H9 (cell line): ENCODE measurements at regions not wholly inside any gene's neighbourhood (a gene's known extent, or its start where the extent isn't known, plus 50 kb on each side); places are given as distances from the start of the nearest gene placed in this dataset.
A peak's percentile ranks its signal among the peaks of the same experiment; 100 is the strongest.

Source experiments
- DNase-seq: peaks from one replicate; pipeline ENCODE4 v3.0.0-alpha.2; 2017
- H2AFZ ChIP-seq: one replicate; pipeline ENCODE4 v1.6.1; 2013; ENCODE audit warnings: mild to moderate bottlenecking, low read length, control low read depth, moderate library complexity
- H2AK5ac ChIP-seq: 2 replicates; pipeline ENCODE4 v1.6.1; 2013; ENCODE audit warnings: low read length, control low read depth, mixed read lengths; ENCODE audit not compliant: insufficient read length
- H2BK120ac ChIP-seq: one replicate; pipeline ENCODE4 v1.6.1; 2013; ENCODE audit warnings: low read depth, mild to moderate bottlenecking, low read length, control low read depth, inconsistent platforms; ENCODE audit not compliant: poor library complexity, severe bottlenecking
- H2BK12ac ChIP-seq: 2 replicates; pipeline ENCODE4 v1.6.1; 2013; ENCODE audit warnings: low read length, control low read depth, mixed read lengths, low read depth; ENCODE audit not compliant: insufficient read length
- H2BK15ac ChIP-seq: 2 replicates; pipeline ENCODE4 v1.6.1; 2013; ENCODE audit warnings: low read depth, low read length, control low read depth
- H2BK20ac ChIP-seq: one replicate; pipeline ENCODE4 v1.6.1; 2013; ENCODE audit warnings: low read depth, mild to moderate bottlenecking, low read length, control low read depth, inconsistent platforms; ENCODE audit not compliant: poor library complexity, severe bottlenecking
- H2BK5ac ChIP-seq: 2 replicates; pipeline ENCODE4 v1.6.1; 2013; ENCODE audit warnings: low read length, control low read depth, mixed read lengths; ENCODE audit not compliant: insufficient read length
- H3K14ac ChIP-seq: 2 replicates; pipeline ENCODE4 v1.6.1; 2013; ENCODE audit warnings: low read length, control low read depth; ENCODE audit not compliant: insufficient read depth
- H3K18ac ChIP-seq: 2 replicates; pipeline ENCODE4 v1.6.1; 2013; ENCODE audit warnings: low read depth, mild to moderate bottlenecking, mixed read lengths, low read length, control low read depth; ENCODE audit not compliant: insufficient read length
- H3K23ac ChIP-seq: 2 replicates; pipeline ENCODE4 v1.6.1; 2013; ENCODE audit warnings: low read length, control low read depth, mixed read lengths, low read depth; ENCODE audit not compliant: insufficient read length
- H3K23me2 ChIP-seq: 2 replicates; pipeline ENCODE4 v1.6.1; 2013; ENCODE audit warnings: low read depth, mild to moderate bottlenecking, mixed read lengths, low read length, control low read depth; ENCODE audit not compliant: insufficient read length, poor library complexity, severe bottlenecking
- H3K27ac ChIP-seq: 2 replicates; pipeline ENCODE4 v1.5.1; 2013; ENCODE audit warnings: low read length, control low read depth, mixed read lengths, low read depth; ENCODE audit not compliant: insufficient read length
- H3K27me3 ChIP-seq: 2 replicates; pipeline ENCODE4 v1.6.1; 2013; ENCODE audit warnings: low read length, control low read depth, inconsistent platforms; ENCODE audit not compliant: insufficient read depth
- H3K4ac ChIP-seq: 2 replicates; pipeline ENCODE4 v1.6.1; 2013; ENCODE audit warnings: low read depth, mild to moderate bottlenecking, control low read depth, inconsistent platforms, low read length, moderate library complexity
- H3K4me1 ChIP-seq: 2 replicates; pipeline ENCODE4 v1.6.1; 2013; ENCODE audit warnings: low read length, control low read depth, inconsistent platforms; ENCODE audit not compliant: insufficient read depth
- H3K4me2 ChIP-seq: 2 replicates; pipeline ENCODE4 v1.6.1; 2013; ENCODE audit warnings: low read length, control low read depth, mixed read lengths; ENCODE audit not compliant: insufficient read length, insufficient read depth
- H3K56ac ChIP-seq: 2 replicates; pipeline ENCODE4 v1.6.1; 2013; ENCODE audit warnings: low read depth, mild to moderate bottlenecking, mixed read lengths, low read length, control low read depth; ENCODE audit not compliant: insufficient read length
- H3K79me1 ChIP-seq: 2 replicates; pipeline ENCODE4 v1.6.1; 2013; ENCODE audit warnings: low read depth, mild to moderate bottlenecking, moderate library complexity, low read length, control low read depth, inconsistent platforms; ENCODE audit not compliant: insufficient read depth, poor library complexity, severe bottlenecking
- H3K79me2 ChIP-seq: 2 replicates; pipeline ENCODE4 v1.6.1; 2013; ENCODE audit warnings: low read length, control low read depth, inconsistent platforms; ENCODE audit not compliant: insufficient read depth
- H3K9ac ChIP-seq: 2 replicates; pipeline ENCODE4 v1.6.1; 2013; ENCODE audit warnings: low read length, control low read depth, mixed read lengths; ENCODE audit not compliant: insufficient read length; ENCODE audit errors: extremely low read depth
- H3K9me3 ChIP-seq: one replicate; pipeline ENCODE4 v1.6.1; 2013; ENCODE audit warnings: low read depth, low read length, inconsistent platforms; ENCODE audit not compliant: control insufficient read depth
- H3T11ph ChIP-seq: one replicate; pipeline ENCODE4 v1.6.1; 2013; ENCODE audit warnings: mild to moderate bottlenecking, low read length, control low read depth, inconsistent platforms
- H4K20me1 ChIP-seq: one replicate; pipeline ENCODE4 v1.6.1; 2013; ENCODE audit not compliant: control insufficient read depth, insufficient read length, insufficient read depth
- H4K5ac ChIP-seq: 2 replicates; pipeline ENCODE4 v1.6.1; 2013; ENCODE audit warnings: low read depth, mild to moderate bottlenecking, mixed read lengths, low read length, control low read depth; ENCODE audit not compliant: insufficient read length
- H4K8ac ChIP-seq: replicated peaks from 2 replicates; pipeline ENCODE4 v1.6.1; 2013; ENCODE audit warnings: low read length, control low read depth, mixed read lengths, low read depth; ENCODE audit not compliant: insufficient read length
- H4K91ac ChIP-seq: 2 replicates; pipeline ENCODE4 v1.6.1; 2013; ENCODE audit warnings: low read depth, mild to moderate bottlenecking, moderate library complexity, mixed read lengths, low read length, control low read depth; ENCODE audit not compliant: insufficient read length
- H3K27ac Mint-ChIP-seq, 3 experiments: 2 replicates in 2 of 3; 3 replicates in 1 of 3; pipeline ENCODE4 v1.8.0; 2020 to 2021; ENCODE audit warnings: mixed read lengths in 3 of 3, mild to moderate bottlenecking in 1 of 3, moderate library complexity in 1 of 3
- H3K27me3 Mint-ChIP-seq: 2 replicates; pipeline ENCODE4 v1.8.0; 2021; ENCODE audit warnings: low read depth, mild to moderate bottlenecking, moderate library complexity, mixed read lengths
- H3K36me3 Mint-ChIP-seq, 3 experiments: 2 replicates in 2 of 3; 3 replicates in 1 of 3; pipeline ENCODE4 v1.8.0; 2020 to 2021; ENCODE audit warnings: low read depth in 3 of 3, mixed read lengths in 3 of 3; ENCODE audit not compliant: insufficient read depth in 1 of 3
- H3K4me1 Mint-ChIP-seq, 2 experiments: 2 replicates each; pipeline ENCODE4 v1.8.0; 2020; ENCODE audit warnings: mixed read lengths in 2 of 2
- H3K4me3 Mint-ChIP-seq, 2 experiments: 2 replicates in 1 of 2; 3 replicates in 1 of 2; pipeline ENCODE4 v1.8.0; 2020 to 2021; ENCODE audit warnings: mild to moderate bottlenecking in 2 of 2, mixed read lengths in 2 of 2, moderate library complexity in 1 of 2
- H3K9me3 Mint-ChIP-seq, 2 experiments: 2 replicates in 1 of 2; 3 replicates in 1 of 2; pipeline ENCODE4 v1.8.0; 2020; ENCODE audit warnings: mild to moderate bottlenecking in 2 of 2, mixed read lengths in 2 of 2, moderate library complexity in 1 of 2
- CTCF ChIP-seq: fragments of 200-600 bp; sonication (generic); conservative IDR thresholded peaks from 3 replicates; pipeline ENCODE4 v1.8.0; 2021; ENCODE audit warnings: antibody characterized with exemption, mild to moderate bottlenecking
- WGBS: extraction: QIAGEN DNeasy Blood & Tissue Kit; methylation state at CpG from one replicate; pipeline ENCODE4 v1.1.7; 2013; ENCODE audit warnings: missing lambda C conversion rate, low lambda C conversion rate, mixed read lengths; ENCODE audit not compliant: insufficient read length; ENCODE audit errors: extremely low coverage; 5-methylcytosine and 5-hydroxymethylcytosine counted together

GRCh38 chr21:27425172-27425571, 458.3 kb upstream of the ADAMTS5 start:
- Mint-ChIP-seq H3K36me3 (peaks cover 0 to 4% (median 2%) of the 10 kb centered on the region in 3 experiments; a peak in 3 of 7 replicates), H3K4me1 (peaks cover 26 to 28% of the 10 kb centered on the region in 2 experiments), H3K27ac (peak overlapping the region in 2 of 3 experiments; percentile 7 to 93; a peak in 2 of 7 replicates), H3K27me3 (no peaks in the 10 kb centered on the region), H3K4me3 (no peak overlapping the region; a peak in 1 of 5 replicates), H3K9me3 (peaks cover 0 to 5% of the 10 kb centered on the region in 2 experiments; a peak in 1 of 5 replicates)
- H3K4me1 ChIP-seq = peaks cover 12% of the 10 kb centered on the region; the same call in 1 of the 2 replicates
- H4K20me1 ChIP-seq = no peaks in the 10 kb centered on the region
- no peak overlapping the region for H2BK5ac ChIP-seq
- H3K14ac ChIP-seq = no peak overlapping the region
- no peaks in the 10 kb centered on the region for H3K9me3 ChIP-seq
- no peak overlapping the region for H4K5ac ChIP-seq
- H3T11ph ChIP-seq = no peak overlapping the region
- H3K4me2 ChIP-seq = no peak overlapping the region
- no CpG with 5 or more reads among the region's 2 CpGs for WGBS
- no peak overlapping the region for H3K9ac ChIP-seq
- peak; percentile 53; the same call in 2 of the 3 replicates for TF ChIP-seq CTCF
- no peaks in the 10 kb centered on the region for H3K79me1 ChIP-seq
- H3K79me2 ChIP-seq = no peaks in the 10 kb centered on the region
- no peak overlapping the region for H3K27ac ChIP-seq
- no peak overlapping the region for H4K91ac ChIP-seq
- peak; percentile 33 for DNase-seq
- H2AK5ac ChIP-seq = no peak overlapping the region
- no peak overlapping the region for H2BK20ac ChIP-seq
- no peak overlapping the region for H2BK12ac ChIP-seq
- H2AFZ ChIP-seq = no peak overlapping the region
- H4K8ac ChIP-seq = no peak overlapping the region
- no peak overlapping the region for H3K56ac ChIP-seq
- H2BK15ac ChIP-seq = no peak overlapping the region
- no peak overlapping the region for H3K4ac ChIP-seq
- no peaks in the 10 kb centered on the region for H3K27me3 ChIP-seq
- no peak overlapping the region for H3K23ac ChIP-seq
- H3K18ac ChIP-seq = no peak overlapping the region
- H2BK120ac ChIP-seq = no peak overlapping the region
- no peaks in the 10 kb centered on the region for H3K23me2 ChIP-seq
